ENCODE measurements at regions not wholly inside any gene's neighbourhood (a gene's known extent, or its start where the extent isn't known, plus 50 kb on each side); places are given as distances from the start of the nearest gene placed in this dataset.

GRCh38 chr7:47196737-47197136 is 385.2 kb downstream of the TNS3 start:
- TF ChIP-seq GATA2 (IDR thresholded peaks at IDR 0.05; ENCODE audit: low read depth, low read length) (no peak), GATA3 (IDR thresholded peaks at IDR 0.05; ENCODE audit: low read depth, low read length) (no peak)

All from SH-SY5Y (cell line).